CD14-positive monocyte (primary cell): ENCODE measurements at regions not wholly inside any gene's neighbourhood (a gene's known extent, or its start where the extent isn't known, plus 50 kb on each side); places are given as distances from the start of the nearest gene placed in this dataset.

ENCODE experiments used
- DNase-seq, 3 donors: peaks; one replicate each; pipeline ENCODE4 v3.0.0-alpha.2; 2011 to 2022
- H2AFZ ChIP-seq: 2 replicates; pipeline ENCODE4 v1.6.0; 2012; ENCODE audit warnings: mild to moderate bottlenecking, low read depth, low read length, inconsistent platforms; ENCODE audit not compliant: insufficient read depth, poor library complexity, severe bottlenecking
- H3K27ac ChIP-seq, 2 donors: 1 replicate in 1 of 2; 2 replicates in 1 of 2; pipeline ENCODE4 v1.5.1; 2012 to 2013; ENCODE audit warnings: low read length in 2 of 2, control low read depth in 1 of 2, inconsistent platforms in 1 of 2, low read depth in 1 of 2, mild to moderate bottlenecking in 1 of 2
- H3K27me3 ChIP-seq, 2 donors: one replicate each; pipeline versions ENCODE4 v1.6.0 to v1.6.1; 2011 to 2013; ENCODE audit warnings: low read length in 2 of 2; ENCODE audit not compliant: control insufficient read depth in 2 of 2, insufficient read depth in 2 of 2
- H3K36me3 ChIP-seq, 2 donors: replicated peaks in 1 of 2; 1 replicate in 1 of 2; 2 replicates in 1 of 2; pipeline versions ENCODE4 v1.5.1 to v1.6.1; 2012 to 2013; ENCODE audit warnings: low read length in 2 of 2, control low read depth in 1 of 2, inconsistent platforms in 1 of 2, mild to moderate bottlenecking in 1 of 2; ENCODE audit not compliant: insufficient read depth in 2 of 2, control insufficient read depth in 1 of 2
- H3K4me1 ChIP-seq, 2 donors: 1 replicate in 1 of 2; 2 replicates in 1 of 2; pipeline versions ENCODE4 v1.5.1 to v1.6.1; 2012 to 2013; ENCODE audit warnings: low read length in 2 of 2, control low read depth in 1 of 2, inconsistent platforms in 1 of 2, mild to moderate bottlenecking in 1 of 2, moderate library complexity in 1 of 2; ENCODE audit not compliant: insufficient read depth in 2 of 2, control insufficient read depth in 1 of 2
- H3K4me2 ChIP-seq: replicated peaks from 2 replicates; pipeline ENCODE3; 2012; ENCODE audit warnings: low read length, moderate library complexity, mild to moderate bottlenecking; ENCODE audit not compliant: poor library complexity, severe bottlenecking; ENCODE audit errors: extremely low read depth
- H3K4me3 ChIP-seq, 3 experiments: fragments of 200-600 bp in 1 of 3; sonication (generic) in 1 of 3; replicated peaks in 1 of 3; 1 replicate in 2 of 3; 2 replicates in 1 of 3; pipeline ENCODE4 v1.5.1; 2011 to 2013; ENCODE audit warnings: low read length in 3 of 3, mild to moderate bottlenecking in 3 of 3, control low read depth in 2 of 3, low read depth in 2 of 3, inconsistent platforms in 1 of 3, moderate library complexity in 1 of 3
- H3K79me2 ChIP-seq: 2 replicates; pipeline ENCODE4 v1.6.0; 2012; ENCODE audit warnings: mild to moderate bottlenecking, control low read depth, inconsistent platforms, low read length, moderate library complexity; ENCODE audit not compliant: insufficient read depth
- H3K9ac ChIP-seq: 2 replicates; pipeline ENCODE4 v1.6.0; 2017; ENCODE audit warnings: low read length, mild to moderate bottlenecking; ENCODE audit not compliant: insufficient read depth, poor library complexity, severe bottlenecking
- H3K9me3 ChIP-seq, 2 donors: replicated peaks in 1 of 2; 1 replicate in 1 of 2; 2 replicates in 1 of 2; pipeline versions ENCODE4 v1.5.1 to v1.6.1; 2012 to 2013; ENCODE audit warnings: low read length in 2 of 2, control low read depth in 1 of 2; ENCODE audit not compliant: control insufficient read depth in 1 of 2, insufficient read depth in 1 of 2
- H4K20me1 ChIP-seq: 2 replicates; pipeline ENCODE4 v1.6.0; 2012; ENCODE audit warnings: mild to moderate bottlenecking, low read length, control low read depth, moderate library complexity; ENCODE audit not compliant: insufficient read depth
- H3K27ac Mint-ChIP-seq, 7 donors: one replicate each; pipeline ENCODE4 v1.8.0; 2020; ENCODE audit warnings: mild to moderate bottlenecking in 7 of 7, mixed read lengths in 7 of 7, moderate library complexity in 6 of 7, inconsistent platforms in 2 of 7
- H3K27me3 Mint-ChIP-seq, 3 donors: one replicate each; pipeline ENCODE4 v1.8.0; 2021 to 2022; ENCODE audit warnings: low read depth in 3 of 3, mild to moderate bottlenecking in 3 of 3, mixed read lengths in 3 of 3, moderate library complexity in 3 of 3, inconsistent platforms in 1 of 3
- H3K36me3 Mint-ChIP-seq, 2 donors: one replicate each; pipeline ENCODE4 v1.8.0; 2020; ENCODE audit warnings: mixed read lengths in 2 of 2, inconsistent platforms in 1 of 2, mild to moderate bottlenecking in 1 of 2
- H3K4me1 Mint-ChIP-seq: one replicate; pipeline ENCODE4 v1.8.0; 2020; ENCODE audit warnings: mild to moderate bottlenecking, mixed read lengths
- H3K4me3 Mint-ChIP-seq, 2 donors: one replicate each; pipeline ENCODE4 v1.8.0; 2020; ENCODE audit warnings: mild to moderate bottlenecking in 2 of 2, mixed read lengths in 2 of 2, moderate library complexity in 1 of 2
- H3K9me3 Mint-ChIP-seq, 7 donors: one replicate each; pipeline ENCODE4 v1.8.0; 2020 to 2022; ENCODE audit warnings: mixed read lengths in 7 of 7, mild to moderate bottlenecking in 6 of 7, moderate library complexity in 6 of 7, inconsistent platforms in 2 of 7
- WGBS: methylation state at CpG from one replicate; pipeline ENCODE4 v1.1.5; 2013; ENCODE audit warnings: missing lambda C conversion rate; ENCODE audit not compliant: insufficient coverage; 5-methylcytosine and 5-hydroxymethylcytosine counted together
- intact Hi-C, 2 donors: fragments of 100-400 bp; cut with micrococcal nuclease; formaldehyde crosslinking; loops; one replicate each; pipeline versions ENCODE4 v1.15.0 to v1.15.1; 2023
- TF ChIP-seq, protein P1 (sequence below): fragments of 200-600 bp; IDR thresholded peaks from one replicate; pipeline ENCODE4 v1.8.0; 2022; ENCODE audit warnings: antibody characterized with exemption, mild to moderate bottlenecking

DNA sequence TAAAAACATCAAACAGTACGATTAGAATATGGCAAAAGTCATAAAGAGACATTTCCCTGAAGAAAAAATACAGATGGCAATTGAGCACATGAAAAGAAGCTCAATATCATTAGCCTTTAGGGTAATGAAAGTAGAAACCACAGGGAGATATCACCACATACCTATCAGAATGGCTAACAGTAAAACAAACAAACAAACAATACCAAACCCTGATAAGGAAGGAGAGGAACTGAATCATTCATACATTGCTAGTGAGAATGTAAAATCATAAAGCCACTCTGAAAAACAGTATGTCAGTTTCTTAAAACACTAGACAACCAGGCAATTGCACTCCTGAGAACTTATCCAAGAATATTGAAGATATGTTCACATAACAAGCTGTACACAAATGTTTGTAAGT, 1342.5 kb upstream of the SLC10A2 start:
- Mint-ChIP-seq H3K4me1 (no peaks in the 10 kb centered on the region), H3K36me3 (no peaks in the 10 kb centered on the region), H3K27ac (no peak overlapping the region), H3K27me3 (no peaks in the 10 kb centered on the region), H3K9me3 (peaks cover 0 to 6% (median 2%) of the 10 kb centered on the region in 7 donors), H3K4me3 (no peak overlapping the region)
- no peak for DNase-seq
- no peaks in the 10 kb centered on the region for H3K4me1 ChIP-seq
- H3K4me2 ChIP-seq = no peak overlapping the region
- intact Hi-C loops = no loop called here
- H3K4me3 ChIP-seq = no peak overlapping the region
- no peaks in the 10 kb centered on the region for H3K9me3 ChIP-seq
- H4K20me1 ChIP-seq = no peaks in the 10 kb centered on the region
- TF ChIP-seq, protein P1, sequence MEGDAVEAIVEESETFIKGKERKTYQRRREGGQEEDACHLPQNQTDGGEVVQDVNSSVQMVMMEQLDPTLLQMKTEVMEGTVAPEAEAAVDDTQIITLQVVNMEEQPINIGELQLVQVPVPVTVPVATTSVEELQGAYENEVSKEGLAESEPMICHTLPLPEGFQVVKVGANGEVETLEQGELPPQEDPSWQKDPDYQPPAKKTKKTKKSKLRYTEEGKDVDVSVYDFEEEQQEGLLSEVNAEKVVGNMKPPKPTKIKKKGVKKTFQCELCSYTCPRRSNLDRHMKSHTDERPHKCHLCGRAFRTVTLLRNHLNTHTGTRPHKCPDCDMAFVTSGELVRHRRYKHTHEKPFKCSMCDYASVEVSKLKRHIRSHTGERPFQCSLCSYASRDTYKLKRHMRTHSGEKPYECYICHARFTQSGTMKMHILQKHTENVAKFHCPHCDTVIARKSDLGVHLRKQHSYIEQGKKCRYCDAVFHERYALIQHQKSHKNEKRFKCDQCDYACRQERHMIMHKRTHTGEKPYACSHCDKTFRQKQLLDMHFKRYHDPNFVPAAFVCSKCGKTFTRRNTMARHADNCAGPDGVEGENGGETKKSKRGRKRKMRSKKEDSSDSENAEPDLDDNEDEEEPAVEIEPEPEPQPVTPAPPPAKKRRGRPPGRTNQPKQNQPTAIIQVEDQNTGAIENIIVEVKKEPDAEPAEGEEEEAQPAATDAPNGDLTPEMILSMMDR = no peak
- no peak overlapping the region for H3K9ac ChIP-seq
- H3K27ac ChIP-seq = no peak overlapping the region
- no peaks in the 10 kb centered on the region for H3K79me2 ChIP-seq
- H3K27me3 ChIP-seq = no peaks in the 10 kb centered on the region
- H3K36me3 ChIP-seq = no peaks in the 10 kb centered on the region
- H2AFZ ChIP-seq = no peak overlapping the region
- WGBS = no CpG with 5 or more reads among the region's 1 CpG

DNA sequence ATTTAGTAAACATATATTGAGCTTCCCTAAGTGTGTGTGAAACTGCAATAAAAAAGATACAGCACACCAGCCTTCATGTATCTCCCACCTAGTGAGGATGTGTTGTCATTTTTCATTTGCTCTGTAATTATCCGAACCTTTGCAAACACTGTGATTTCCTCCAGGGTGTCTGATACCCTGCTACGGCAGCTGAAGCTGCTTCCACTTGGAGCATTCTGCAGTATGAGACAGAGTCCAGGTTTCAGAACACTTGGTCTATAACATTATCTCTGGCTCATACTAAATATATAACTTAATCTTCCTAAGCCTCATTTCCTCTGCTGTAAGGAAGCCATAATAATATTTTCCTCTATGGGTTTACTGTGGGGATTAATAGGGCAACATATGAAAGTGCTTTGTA, 1338.1 kb upstream of the SLC10A2 start:
- Histone ChIP-seq H3K4me2 (no peak overlapping the region), H3K27ac (no peak overlapping the region), H3K27me3 (no peaks in the 10 kb centered on the region), H3K9me3 (peaks cover 7 to 14% of the 10 kb centered on the region in 2 donors), H3K79me2 (no peaks in the 10 kb centered on the region), H2AFZ (no peak overlapping the region), H3K36me3 (no peaks in the 10 kb centered on the region), H3K4me1 (no peaks in the 10 kb centered on the region), H4K20me1 (no peaks in the 10 kb centered on the region), H3K9ac (no peak overlapping the region), H3K4me3 (no peak overlapping the region)
- intact Hi-C loops = no loop called here
- TF ChIP-seq, protein P1 = no peak
- H3K36me3 Mint-ChIP-seq = no peaks in the 10 kb centered on the region
- no peak for DNase-seq
- H3K4me1 Mint-ChIP-seq = no peaks in the 10 kb centered on the region
- H3K27ac Mint-ChIP-seq = no peak overlapping the region
- no CpG with 5 or more reads among the region's 2 CpGs for WGBS
- H3K9me3 Mint-ChIP-seq = peaks cover 1 to 13% (median 4%) of the 10 kb centered on the region in 7 donors
- H3K27me3 Mint-ChIP-seq = peaks cover 0 to 2% (median 0%) of the 10 kb centered on the region in 3 donors
- no peak overlapping the region for H3K4me3 Mint-ChIP-seq
